ENCODE measurements at regions not wholly inside any gene's neighbourhood (a gene's known extent, or its start where the extent isn't known, plus 50 kb on each side); places are given as distances from the start of the nearest gene placed in this dataset.

DNA sequence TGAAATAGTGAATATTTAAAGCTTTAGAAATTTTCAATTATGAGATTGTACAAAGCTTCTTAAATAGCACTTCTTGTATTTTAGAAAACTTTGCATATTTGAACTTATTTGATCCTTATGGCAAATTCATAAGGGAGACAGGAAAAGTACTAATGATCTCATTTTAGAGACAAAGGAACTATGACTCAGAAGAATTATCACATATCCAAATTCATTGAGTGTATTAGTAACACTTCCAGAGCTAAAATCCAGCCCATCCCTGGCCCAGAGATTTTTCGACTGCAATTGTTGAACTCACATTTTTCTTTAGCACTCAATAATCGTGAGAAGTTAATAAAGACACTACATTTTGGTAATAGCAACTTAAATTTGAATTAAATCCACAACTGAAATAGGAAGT lies 704.3 kb downstream of the EPM2A start:
- no peak for DNase-seq

DNA sequence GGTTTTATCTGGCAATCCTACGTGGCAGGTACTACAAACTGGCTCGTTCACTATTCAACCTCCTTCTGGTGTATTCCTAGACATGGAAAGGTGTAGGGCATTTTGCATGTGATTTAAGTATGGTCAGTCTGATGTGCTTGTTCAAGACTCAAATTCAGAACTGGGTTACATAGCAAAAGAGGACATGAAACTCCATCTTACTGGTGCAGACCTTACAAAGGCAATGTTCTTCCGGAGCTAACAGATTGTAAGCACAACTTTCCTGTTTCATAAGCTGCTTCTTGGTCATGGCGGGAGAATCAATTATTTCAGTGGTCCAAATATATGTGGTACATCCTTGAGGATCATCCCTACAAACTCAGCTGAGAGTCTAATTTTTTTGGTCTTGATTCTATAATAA lies 703.4 kb downstream of the EPM2A start:
- DNase-seq = no peak

GRCh38 chr6:145032562-145033145 lies 702.7 kb downstream of the EPM2A start:
- DNase-seq = no peak

DNA sequence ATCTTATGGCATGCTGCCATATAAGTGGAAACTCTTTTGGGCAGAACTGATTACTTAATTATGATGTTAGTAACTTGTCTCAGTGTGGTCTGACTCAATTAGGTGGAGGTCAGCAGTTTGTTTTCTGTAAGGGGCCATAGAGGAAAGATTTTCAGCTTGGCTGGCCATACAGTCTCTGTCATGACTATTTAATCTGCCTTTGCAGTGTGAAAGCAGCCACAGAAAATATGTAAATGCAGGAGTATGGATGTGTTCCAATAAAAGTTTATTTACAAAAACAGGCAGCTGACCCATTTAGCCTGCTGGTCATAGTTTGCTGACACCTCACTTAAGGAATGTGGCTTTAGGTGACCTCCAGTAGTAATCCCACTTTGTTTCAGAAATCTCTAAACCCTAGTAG lies 700.7 kb downstream of the EPM2A start:
- DNase-seq = no peak

GRCh38 chr6:145036236-145036635 lies 699.1 kb downstream of the EPM2A start:
- no peak for DNase-seq

DNA sequence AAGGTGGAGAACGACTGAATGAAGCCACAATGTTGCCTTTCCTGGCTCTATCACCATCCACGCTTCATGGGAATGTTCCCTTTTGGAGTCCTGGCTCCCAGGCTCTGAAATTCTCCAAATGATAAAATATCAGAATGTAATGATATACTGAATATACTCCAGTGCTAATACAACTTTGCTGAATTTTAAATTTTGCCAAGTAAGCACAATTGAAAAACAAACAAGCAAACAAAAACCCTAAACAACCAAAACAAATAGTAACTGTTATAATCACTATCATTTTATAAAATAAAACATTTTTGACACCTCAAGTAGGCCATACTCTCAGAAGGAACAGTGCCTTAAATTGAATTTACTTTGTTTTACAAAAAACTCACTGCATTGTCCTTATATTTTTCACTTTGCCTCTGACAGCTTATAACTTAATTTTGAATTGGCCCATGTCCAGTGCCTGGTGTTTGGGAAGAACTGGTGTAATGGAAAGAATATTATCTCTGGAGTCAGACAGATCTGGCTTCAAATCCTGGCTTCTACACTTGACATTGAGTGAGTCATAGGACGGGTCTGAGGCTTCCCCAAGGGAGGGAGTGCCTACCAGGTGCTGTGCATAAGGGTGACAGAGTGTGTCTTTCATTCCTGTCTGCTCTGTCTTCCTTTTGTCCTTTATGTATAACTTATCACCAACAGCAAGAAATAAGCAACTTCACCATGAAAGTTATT lies 698.3 kb downstream of the EPM2A start:
- DNase-seq = no peak

- no peak for DNase-seq
These were observed 692.8 kb downstream of the EPM2A start for GRCh38 chr6:145042559-145042958.

- no peak for DNase-seq
These were observed 691.3 kb downstream of the EPM2A start for GRCh38 chr6:145043926-145044500.

- DNase-seq = no peak
These were observed 690.6 kb downstream of the EPM2A start for GRCh38 chr6:145044641-145045246.

- no peak for DNase-seq
These were observed 689.7 kb downstream of the EPM2A start for GRCh38 chr6:145045582-145045981.

DNA sequence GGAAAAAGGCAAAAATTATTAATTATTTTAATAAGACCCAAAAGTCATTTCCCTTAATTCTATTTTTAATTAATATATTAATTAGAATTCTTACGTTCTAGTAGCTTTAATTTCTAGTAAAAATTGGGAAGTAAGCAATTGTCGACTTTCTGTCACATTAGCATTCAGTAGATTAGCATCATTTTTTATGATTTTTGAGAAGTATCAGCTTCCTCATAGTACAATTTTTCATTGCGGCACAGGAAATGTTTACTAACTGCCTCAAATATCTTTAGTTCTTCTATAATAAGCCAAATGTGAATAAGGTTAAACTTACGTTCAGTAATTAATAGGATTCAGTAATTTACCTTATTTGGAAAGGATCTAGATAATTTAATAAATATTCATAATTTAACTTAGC lies 687.4 kb downstream of the EPM2A start:
- DNase-seq = no peak

DNA sequence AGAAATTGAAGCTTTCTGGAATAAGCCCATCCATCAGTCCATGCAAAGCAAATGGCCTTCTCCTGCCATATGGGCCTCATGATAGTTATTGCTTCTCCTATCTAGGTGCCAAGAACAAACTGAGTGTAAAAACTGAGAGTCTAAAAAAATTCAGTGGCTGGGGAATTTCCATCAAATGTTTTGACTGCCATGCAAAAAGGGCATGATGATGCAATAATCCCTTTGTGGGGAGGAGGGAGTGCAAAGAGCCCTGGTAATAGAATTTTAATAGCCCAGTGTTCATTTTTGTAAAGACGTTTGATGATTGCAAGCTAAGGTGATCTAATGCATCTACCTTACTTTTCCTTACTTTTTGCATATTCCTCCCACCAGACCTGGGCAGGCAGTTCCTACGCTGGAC lies 683.7 kb downstream of the EPM2A start:
- no peak for DNase-seq

DNA sequence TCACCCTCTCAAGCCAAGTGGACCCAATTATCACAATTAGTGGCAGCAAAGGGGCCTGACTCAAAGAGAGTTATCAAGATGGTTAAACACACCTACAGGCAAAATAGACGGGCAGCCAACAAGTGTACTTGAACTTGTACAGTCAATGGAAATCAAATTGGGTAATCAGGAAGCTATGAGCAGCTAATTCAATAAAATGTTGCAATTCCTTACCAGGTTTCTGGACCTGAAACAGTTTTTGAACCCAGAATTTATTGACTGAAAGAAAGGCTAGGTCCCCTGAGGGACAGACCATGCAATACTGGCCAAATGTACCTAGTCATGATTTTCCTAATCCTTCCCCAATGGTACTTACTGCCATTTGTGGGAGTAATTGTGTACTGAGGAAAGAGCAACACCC lies 679.8 kb downstream of the EPM2A start:
- no peak for DNase-seq

DNA sequence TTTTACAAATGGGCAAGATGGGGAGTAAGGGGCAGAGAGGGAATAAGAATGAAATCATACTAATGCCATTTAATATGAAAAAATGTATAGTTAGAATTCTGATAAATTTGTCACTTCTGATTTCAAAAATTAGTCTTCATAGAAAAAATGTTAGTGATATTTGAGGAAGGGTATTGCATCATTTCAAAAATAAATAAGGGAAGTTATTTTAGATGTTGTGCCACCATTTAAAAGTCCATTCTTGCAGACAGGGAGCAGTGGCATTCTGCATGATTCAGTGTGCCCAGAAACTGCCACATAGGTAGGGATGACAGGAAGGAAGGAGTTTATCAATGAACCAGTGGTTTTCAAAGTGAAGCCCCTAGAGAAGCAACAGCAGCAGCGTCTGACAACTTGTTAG lies 674.6 kb downstream of the EPM2A start:
- no peak for DNase-seq

GRCh38 chr6:145063091-145063490 lies 672.2 kb downstream of the EPM2A start:
- DNase-seq = no peak

DNA sequence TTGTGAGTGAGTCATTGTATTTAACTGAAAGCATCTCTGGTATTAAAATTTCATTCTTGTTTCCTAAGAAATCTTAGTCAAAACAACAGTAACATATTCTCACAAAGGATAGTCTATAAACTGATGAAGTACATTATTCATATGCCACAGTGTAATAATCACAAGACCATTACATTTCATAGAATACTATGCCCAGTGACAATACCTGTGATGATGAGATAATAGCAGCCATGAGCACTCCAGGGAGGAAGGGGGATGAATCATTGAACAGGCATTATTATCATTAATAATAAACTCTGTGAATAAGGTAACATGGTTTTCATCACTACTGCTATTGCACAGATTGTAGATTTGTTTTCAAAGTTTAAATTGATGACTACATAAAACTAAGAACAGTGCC lies 667.9 kb downstream of the EPM2A start:
- no peak for DNase-seq

GRCh38 chr6:145068577-145068976 lies 666.7 kb downstream of the EPM2A start:
- no peak for DNase-seq

GRCh38 chr6:145069966-145070365 lies 665.4 kb downstream of the EPM2A start:
- DNase-seq = no peak

GRCh38 chr6:145070791-145071190 lies 664.5 kb downstream of the EPM2A start:
- DNase-seq = no peak

DNA sequence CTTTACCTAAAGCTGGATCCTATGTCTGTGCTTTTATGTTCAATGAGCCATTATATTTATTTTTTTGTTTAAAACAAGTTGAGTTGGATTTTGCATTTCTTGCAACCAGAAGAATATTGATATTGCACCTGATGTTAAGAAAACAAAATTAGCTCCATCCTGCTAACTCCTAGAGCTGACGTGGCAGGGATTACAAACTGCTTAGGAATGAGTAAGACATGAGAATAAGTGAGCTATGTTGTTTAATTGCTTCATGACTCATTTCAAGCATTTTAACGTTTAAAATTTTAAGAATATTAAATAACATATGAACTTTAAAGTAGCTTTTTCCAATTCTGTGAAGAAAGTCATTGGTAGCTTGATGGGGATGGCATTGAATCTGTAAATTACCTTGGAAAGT lies 663.5 kb downstream of the EPM2A start:
- no peak for DNase-seq

GRCh38 chr6:145073811-145074210 lies 661.5 kb downstream of the EPM2A start:
- no peak for DNase-seq

GRCh38 chr6:145074805-145075204 lies 660.5 kb downstream of the EPM2A start:
- no peak for DNase-seq

- no peak for DNase-seq
These were observed 659.9 kb downstream of the EPM2A start for GRCh38 chr6:145075425-145075824.
